B cell (primary cell): ENCODE measurements at regions not wholly inside any gene's neighbourhood (a gene's known extent, or its start where the extent isn't known, plus 50 kb on each side); places are given as distances from the start of the nearest gene placed in this dataset.

Source experiments
- ATAC-seq: fragments of 200-7000 bp; cut with Tn5 transposase; one replicate; pipeline ENCODE4 v1.10.0; 2021; ENCODE audit warnings: low read depth, mild to moderate bottlenecking, moderate number of reproducible peaks, moderate library complexity
- CTCF ChIA-PET: fragments of 350-600 bp; sonication (Branson Sonifier 250); formaldehyde crosslinking; loops from one replicate; lab custom pipeline; 2021; ENCODE audit warnings: antibody characterized with exemption, inconsistent platforms; lab: Charles Lee
- POLR2A ChIA-PET: fragments of 350-600 bp; sonication (Branson Sonifier 250); formaldehyde crosslinking; loops from one replicate; lab custom pipeline; 2021; ENCODE audit warnings: antibody characterized with exemption; lab: Charles Lee
- DNase-seq: peaks from one replicate; pipeline ENCODE4 v3.0.0; 2013
- H2AFZ ChIP-seq: 2 replicates; pipeline ENCODE4 v1.6.1; 2012; ENCODE audit warnings: mild to moderate bottlenecking, low read depth, low read length; ENCODE audit not compliant: insufficient read depth, poor library complexity, severe bottlenecking
- H3K27ac ChIP-seq, 2 donors: 1 replicate in 1 of 2; 2 replicates in 1 of 2; pipeline ENCODE4 v1.5.1; 2012 to 2013; ENCODE audit warnings: low read length in 2 of 2, mild to moderate bottlenecking in 2 of 2, moderate library complexity in 1 of 2
- H3K27me3 ChIP-seq, 4 experiments: fragments of 200-600 bp in 1 of 4; sonication (generic) in 1 of 4; replicated peaks in 1 of 4; 1 replicate in 2 of 4; 2 replicates in 2 of 4; pipeline versions ENCODE4 v1.6.1 to v1.7.0; 2013 to 2016; ENCODE audit warnings: low read length in 3 of 4, mild to moderate bottlenecking in 2 of 4, mixed read lengths in 1 of 4, moderate library complexity in 1 of 4; ENCODE audit not compliant: insufficient read depth in 4 of 4, control insufficient read depth in 3 of 4; ENCODE audit errors: control extremely low read depth in 1 of 4
- H3K36me3 ChIP-seq, 2 experiments: replicated peaks in 1 of 2; 1 replicate in 1 of 2; 2 replicates in 1 of 2; pipeline versions ENCODE4 v1.6.1 to v1.7.1; 2013; ENCODE audit warnings: low read length in 1 of 2; ENCODE audit not compliant: insufficient read depth in 2 of 2, control insufficient read depth in 1 of 2; ENCODE audit errors: control extremely low read depth in 1 of 2, extremely low read depth in 1 of 2
- H3K4me1 ChIP-seq, 2 donors: fragments of 200-600 bp in 1 of 2; sonication (generic) in 1 of 2; 1 replicate in 1 of 2; 2 replicates in 1 of 2; pipeline versions ENCODE4 v1.5.1 to v1.6.1; 2013 to 2017; ENCODE audit warnings: low read length in 2 of 2; ENCODE audit not compliant: control insufficient read depth in 2 of 2, insufficient read depth in 2 of 2
- H3K4me2 ChIP-seq: replicated peaks from 2 replicates; pipeline ENCODE3; 2012; ENCODE audit warnings: mild to moderate bottlenecking, low read depth, low read length; ENCODE audit not compliant: poor library complexity, severe bottlenecking
- H3K4me3 ChIP-seq, 5 experiments: fragments of 200-600 bp in 1 of 5; sonication (generic) in 1 of 5; 1 replicate in 3 of 5; 2 replicates in 2 of 5; pipeline versions ENCODE4 v1.5.1 to v1.7.0; 2011 to 2016; ENCODE audit warnings: low read length in 4 of 5, mild to moderate bottlenecking in 4 of 5, low read depth in 2 of 5, control low read depth in 1 of 5, moderate library complexity in 1 of 5; ENCODE audit not compliant: insufficient read depth in 1 of 5; ENCODE audit errors: control extremely low read depth in 1 of 5, extremely low read depth in 1 of 5
- H3K79me2 ChIP-seq: fragments of 200-600 bp; sonication (generic); one replicate; pipeline ENCODE4 v1.6.0; 2016; ENCODE audit warnings: low read length; ENCODE audit not compliant: control insufficient read depth, insufficient read depth
- H3K9ac ChIP-seq: fragments of 200-600 bp; sonication (generic); 2 replicates; pipeline ENCODE4 v1.6.1; 2017; ENCODE audit warnings: mild to moderate bottlenecking, low read length, moderate library complexity
- H3K9me3 ChIP-seq, 3 donors: one replicate each; pipeline versions ENCODE4 v1.6.1 to v1.7.1; 2013; ENCODE audit warnings: low read length in 2 of 3; ENCODE audit not compliant: control insufficient read depth in 2 of 3, insufficient read depth in 1 of 3; ENCODE audit errors: control extremely low read depth in 1 of 3
- H4K20me1 ChIP-seq: 2 replicates; pipeline ENCODE4 v1.6.0; 2012; ENCODE audit warnings: mild to moderate bottlenecking, low read length; ENCODE audit not compliant: insufficient read depth, control insufficient read depth, poor library complexity, severe bottlenecking
- H3K27ac Mint-ChIP-seq: one replicate; pipeline ENCODE4 v1.8.0; 2021; ENCODE audit warnings: mixed read lengths
- H3K27me3 Mint-ChIP-seq: one replicate; pipeline ENCODE4 v1.8.0; 2021; ENCODE audit warnings: mixed read lengths
- H3K4me1 Mint-ChIP-seq: one replicate; pipeline ENCODE4 v1.8.0; 2021; ENCODE audit warnings: mixed read lengths
- H3K4me3 Mint-ChIP-seq: one replicate; pipeline ENCODE4 v1.8.0; 2021; ENCODE audit warnings: mixed read lengths
- H3K9me3 Mint-ChIP-seq: one replicate; pipeline ENCODE4 v1.8.0; 2022; ENCODE audit warnings: mixed read lengths; ENCODE audit not compliant: insufficient read depth
- CTCF ChIP-seq: fragments of 200-600 bp; IDR thresholded peaks from one replicate; pipeline ENCODE4 v1.8.0; 2022; ENCODE audit warnings: antibody characterized with exemption, mild to moderate bottlenecking
- EZH2 ChIP-seq: IDR thresholded peaks from 2 replicates; pipeline ENCODE4 v1.6.1; 2012; ENCODE audit warnings: borderline replicate concordance, low read depth, mild to moderate bottlenecking, moderate library complexity, low read length; ENCODE audit not compliant: insufficient read depth, poor library complexity, severe bottlenecking
- WGBS: methylation state at CpG from one replicate; pipeline ENCODE4 v1.1.5; 2013; ENCODE audit warnings: missing lambda C conversion rate; ENCODE audit not compliant: insufficient coverage; 5-methylcytosine and 5-hydroxymethylcytosine counted together
- intact Hi-C: fragments of 100-400 bp; cut with micrococcal nuclease; formaldehyde crosslinking; loops from one replicate; pipeline ENCODE4 v1.10.0; 2022

- Histone ChIP-seq H3K36me3 (no peaks in the 10 kb centered on the region), H3K9ac (peak overlapping the region; percentile 0), H3K79me2 (no peaks in the 10 kb centered on the region), H3K27ac (no peak overlapping the region), H4K20me1 (no peaks in the 10 kb centered on the region), H3K4me3 (no peak overlapping the region), H3K27me3 (no peaks in the 10 kb centered on the region), H2AFZ (peak overlapping the region; percentile 11), H3K4me2 (peak overlapping the region; percentile 48), H3K9me3 (peaks cover 0 to 11% (median 0%) of the 10 kb centered on the region in 3 donors), H3K4me1 (peaks cover 29 to 39% of the 10 kb centered on the region in 2 donors)
- no peaks in the 10 kb centered on the region for H3K9me3 Mint-ChIP-seq
- peaks cover 1% of the 10 kb centered on the region for H3K27me3 Mint-ChIP-seq
- peak overlapping the region; percentile 12 for H3K4me3 Mint-ChIP-seq
- ChIA-PET CTCF (interaction anchor here (1.2 to 1.3 kb wide), 2 partner anchors 39 to 92 kb away, joined by 3 read pairs; no protein-coding TSS in a partner anchor), POLR2A (no interaction called here)
- TF ChIP-seq EZH2, result no peak
- TF ChIP-seq CTCF, result no peak
- intact Hi-C loops, result no loop called here
- H3K27ac Mint-ChIP-seq, result peak overlapping the region; percentile 67
- ATAC-seq (no peak), DNase-seq (no peak)
- peaks cover 40% of the 10 kb centered on the region for H3K4me1 Mint-ChIP-seq
- WGBS, result 64% methylated on average over 3 of the region's 3 CpGs
Measured at GRCh38 chr1:109815809-109816174, 52.1 kb upstream of the EPS8L3 start.

- Mint-ChIP-seq H3K27ac (peak overlapping the region; percentile 67), H3K9me3 (no peaks in the 10 kb centered on the region), H3K4me1 (peaks cover 40% of the 10 kb centered on the region), H3K27me3 (peaks cover 3% of the 10 kb centered on the region), H3K4me3 (peak overlapping the region; percentile 12)
- peak overlapping the region; percentile 48 for H3K4me2 ChIP-seq
- H2AFZ ChIP-seq, result no peak overlapping the region
- H3K9me3 ChIP-seq, result peaks cover 0 to 11% (median 0%) of the 10 kb centered on the region in 3 donors
- no peak for DNase-seq
- no peaks in the 10 kb centered on the region for H3K79me2 ChIP-seq
- no peak overlapping the region for H3K9ac ChIP-seq
- H4K20me1 ChIP-seq, result no peaks in the 10 kb centered on the region
- WGBS, result 6% methylated on average over 3 of the region's 8 CpGs
- CTCF ChIA-PET, result interaction anchor here (1.1 to 1.4 kb wide), 3 partner anchors 25 to 169 kb away, joined by 3 to 4 read pairs (median 4); partner anchors contain the start of gene AHCYL1
- no peak overlapping the region for H3K27ac ChIP-seq
- POLR2A ChIA-PET, result no interaction called here
- H3K4me1 ChIP-seq, result peaks cover 29 to 39% of the 10 kb centered on the region in 2 donors
- TF ChIP-seq CTCF (no peak), EZH2 (no peak)
- H3K4me3 ChIP-seq, result no peak overlapping the region
- no peaks in the 10 kb centered on the region for H3K27me3 ChIP-seq
- intact Hi-C loops, result no loop called here
- ATAC-seq, result no peak
- H3K36me3 ChIP-seq, result no peaks in the 10 kb centered on the region
Measured at GRCh38 chr1:109814993-109815786, 51.5 kb upstream of the EPS8L3 start.
